ENCODE measurements at regions not wholly inside any gene's neighbourhood (a gene's known extent, or its start where the extent isn't known, plus 50 kb on each side); places are given as distances from the start of the nearest gene placed in this dataset.

- DNase-seq: no peak
Observed at GRCh38 chr6:167495506-167496401, 170.9 kb downstream of the TTLL2 start.

- no peak for DNase-seq
Observed at GRCh38 chr6:167496707-167497106, 171.8 kb downstream of the TTLL2 start.

GRCh38 chr6:167497428-167498056 is 172.7 kb downstream of the TTLL2 start:
- no peak for DNase-seq

GRCh38 chr6:167499161-167499660 is 174.3 kb downstream of the TTLL2 start:
- no peak for DNase-seq

GRCh38 chr6:167500961-167501360 is 176.1 kb downstream of the TTLL2 start:
- DNase-seq: no peak

- no peak for DNase-seq
Observed at GRCh38 chr6:167501831-167502385, 177.0 kb downstream of the TTLL2 start.

- no peak for DNase-seq
Observed at GRCh38 chr6:167502471-167502870, 177.6 kb downstream of the TTLL2 start.

- DNase-seq: no peak
Observed at GRCh38 chr6:167504385-167504961, 179.6 kb downstream of the TTLL2 start.

- DNase-seq: no peak
Observed at GRCh38 chr6:167505199-167505598, 180.3 kb downstream of the TTLL2 start.

GRCh38 chr6:167505782-167506181 is 180.9 kb downstream of the TTLL2 start:
- no peak for DNase-seq

- DNase-seq: no peak
Observed at GRCh38 chr6:167506443-167507301, 181.8 kb downstream of the TTLL2 start.

GRCh38 chr6:167507376-167507945 is 182.6 kb downstream of the TTLL2 start:
- DNase-seq: no peak

GRCh38 chr6:167508919-167509852 is 184.3 kb downstream of the TTLL2 start:
- DNase-seq: no peak

GRCh38 chr6:167509853-167510220 is 185.0 kb downstream of the TTLL2 start:
- DNase-seq: no peak

GRCh38 chr6:167510648-167511047 is 185.8 kb downstream of the TTLL2 start:
- DNase-seq: no peak

- DNase-seq: peak in 2 of 3 donors; percentile 8 to 18
Observed at GRCh38 chr6:167512696-167513375, 187.9 kb downstream of the TTLL2 start.

GRCh38 chr6:167513778-167514177 is 188.9 kb downstream of the TTLL2 start:
- DNase-seq: no peak

- DNase-seq: no peak
Observed at GRCh38 chr6:167514524-167514923, 189.6 kb downstream of the TTLL2 start.

- DNase-seq: no peak
Observed at GRCh38 chr6:167515873-167516507, 191.1 kb downstream of the TTLL2 start.

Measured in suppressor macrophage treated with lipopolysaccharide for 1 hour (primary cell).